ENCODE measurements at regions not wholly inside any gene's neighbourhood (a gene's known extent, or its start where the extent isn't known, plus 50 kb on each side); places are given as distances from the start of the nearest gene placed in this dataset.

DNA sequence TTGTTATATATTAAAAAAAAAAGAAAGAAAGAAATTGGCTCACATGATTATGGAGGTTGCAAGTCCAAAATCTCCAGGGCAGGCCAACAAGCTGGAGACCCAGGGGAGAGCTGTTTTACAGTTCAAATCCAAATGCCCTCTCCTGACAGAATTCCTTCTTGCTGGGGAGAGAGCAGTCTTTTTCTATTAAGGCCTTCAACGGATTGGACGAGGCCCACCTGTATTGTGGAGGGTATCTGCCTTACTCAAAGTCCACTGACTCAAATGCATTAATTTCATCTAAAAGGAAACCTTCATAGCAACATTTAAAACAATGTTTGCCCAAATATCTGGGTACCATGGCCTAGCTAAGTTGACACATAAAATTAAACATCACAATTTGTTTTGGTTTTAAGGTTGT lies 56.9 kb upstream of the TRIM67 start:
- TF ChIP-seq POLR2AphosphoS5 (IDR thresholded peaks at IDR 0.05; ENCODE audit: low read depth, low read length) (no peak), EZH2 (IDR thresholded peaks at IDR 0.05; ENCODE audit: low read depth, low read length, severe bottlenecking) (no peak), TEAD4 (IDR thresholded peaks at IDR 0.05; ENCODE audit: low read depth, low read length) (no peak), CREB1 (IDR thresholded peaks at IDR 0.05) (no peak), PHF8 (conservative IDR thresholded peaks at IDR 0.05; ENCODE audit: low read depth, low read length) (no peak), POLR2A (IDR thresholded peaks at IDR 0.05; ENCODE audit: control extremely low read depth in 1 of 2, low read depth in 2 of 2, low read length in 2 of 2) (no peak), EP300 (IDR thresholded peaks at IDR 0.05; ENCODE audit: borderline replicate concordance in 1 of 2, low read depth in 2 of 2, low read length in 2 of 2) (no peak), JUN (IDR thresholded peaks at IDR 0.05; ENCODE audit: low read depth, low read length) (no peak), CBX5 (IDR thresholded peaks at IDR 0.05; ENCODE audit: low read depth, low read length) (no peak), EGR1 (IDR thresholded peaks at IDR 0.05; ENCODE audit: borderline replicate concordance, low read depth, low read length) (no peak), KDM5A (IDR thresholded peaks at IDR 0.05; ENCODE audit: low read length) (no peak)
- TF ChIP-seq, protein P1, sequence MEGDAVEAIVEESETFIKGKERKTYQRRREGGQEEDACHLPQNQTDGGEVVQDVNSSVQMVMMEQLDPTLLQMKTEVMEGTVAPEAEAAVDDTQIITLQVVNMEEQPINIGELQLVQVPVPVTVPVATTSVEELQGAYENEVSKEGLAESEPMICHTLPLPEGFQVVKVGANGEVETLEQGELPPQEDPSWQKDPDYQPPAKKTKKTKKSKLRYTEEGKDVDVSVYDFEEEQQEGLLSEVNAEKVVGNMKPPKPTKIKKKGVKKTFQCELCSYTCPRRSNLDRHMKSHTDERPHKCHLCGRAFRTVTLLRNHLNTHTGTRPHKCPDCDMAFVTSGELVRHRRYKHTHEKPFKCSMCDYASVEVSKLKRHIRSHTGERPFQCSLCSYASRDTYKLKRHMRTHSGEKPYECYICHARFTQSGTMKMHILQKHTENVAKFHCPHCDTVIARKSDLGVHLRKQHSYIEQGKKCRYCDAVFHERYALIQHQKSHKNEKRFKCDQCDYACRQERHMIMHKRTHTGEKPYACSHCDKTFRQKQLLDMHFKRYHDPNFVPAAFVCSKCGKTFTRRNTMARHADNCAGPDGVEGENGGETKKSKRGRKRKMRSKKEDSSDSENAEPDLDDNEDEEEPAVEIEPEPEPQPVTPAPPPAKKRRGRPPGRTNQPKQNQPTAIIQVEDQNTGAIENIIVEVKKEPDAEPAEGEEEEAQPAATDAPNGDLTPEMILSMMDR (IDR thresholded peaks at IDR 0.05; ENCODE audit: control extremely low read depth in 1 of 3, insufficient read depth in 1 of 3, low read depth in 1 of 3, low read length in 3 of 3), result no peak
- TF ChIP-seq, protein P2, sequence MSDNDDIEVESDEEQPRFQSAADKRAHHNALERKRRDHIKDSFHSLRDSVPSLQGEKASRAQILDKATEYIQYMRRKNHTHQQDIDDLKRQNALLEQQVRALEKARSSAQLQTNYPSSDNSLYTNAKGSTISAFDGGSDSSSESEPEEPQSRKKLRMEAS (IDR thresholded peaks at IDR 0.05), result no peak
